HEK293 (cell line): ENCODE measurements at regions not wholly inside any gene's neighbourhood (a gene's known extent, or its start where the extent isn't known, plus 50 kb on each side); places are given as distances from the start of the nearest gene placed in this dataset.

Source experiments
- CTCF ChIA-PET: fragments of 350-600 bp; formaldehyde crosslinking; extraction: SDS; loops from one replicate; lab custom pipeline; 2021; ENCODE audit warnings: antibody characterized with exemption; lab: Yijun Ruan, JAX
- POLR2A ChIA-PET: fragments of 300-600 bp; formaldehyde crosslinking; extraction: SDS; loops from one replicate; lab custom pipeline; 2020; ENCODE audit warnings: antibody characterized with exemption, inconsistent platforms; lab: Yijun Ruan, JAX
- H3K27ac ChIP-seq: fragments of 200-500 bp; sonication (Bioruptor generic); 2 replicates; pipeline ENCODE4 v1.5.1; 2014; ENCODE audit warnings: low read depth, low read length, control low read depth, inconsistent platforms; ENCODE audit errors: extremely low read depth
- H3K36me3 ChIP-seq, 2 experiments: fragments of 200-500 bp in 1 of 2; sonication (Bioruptor generic) in 1 of 2; 1 replicate in 1 of 2; 2 replicates in 1 of 2; pipeline ENCODE4 v1.5.1; 2014 to 2017; ENCODE audit warnings: inconsistent platforms in 2 of 2, low read length in 2 of 2; ENCODE audit not compliant: control insufficient read depth in 2 of 2, insufficient read depth in 1 of 2
- H3K4me1 ChIP-seq: fragments of 200-500 bp; sonication (Bioruptor generic); 2 replicates; pipeline ENCODE4 v1.5.1; 2014; ENCODE audit warnings: mild to moderate bottlenecking, low read length, inconsistent platforms; ENCODE audit not compliant: control insufficient read depth, insufficient read depth
- H3K4me3 ChIP-seq: 2 replicates; pipeline ENCODE4 v1.5.1; 2011; ENCODE audit warnings: low read depth, mild to moderate bottlenecking, control low read depth, low read length, moderate library complexity
- H3K9me3 ChIP-seq: fragments of 200-500 bp; sonication (Bioruptor generic); 2 replicates; pipeline ENCODE4 v1.5.1; 2014; ENCODE audit warnings: low read depth, low read length, inconsistent platforms; ENCODE audit not compliant: control insufficient read depth, insufficient read depth
- EGR2 ChIP-seq: fragments of 450-650 bp; formaldehyde crosslinking; IDR thresholded peaks from 2 replicates; pipeline ENCODE4 v1.5.1; 2016; ENCODE audit warnings: low read depth, missing biosample characterization, missing genetic modification characterization
- GFI1B ChIP-seq: fragments of 450-650 bp; formaldehyde crosslinking; IDR thresholded peaks from 2 replicates; pipeline ENCODE4 v1.5.1; 2016; ENCODE audit warnings: missing biosample characterization, missing genetic modification characterization
- HOXA7 ChIP-seq: sonication (generic); formaldehyde crosslinking; IDR thresholded peaks from 2 replicates; pipeline ENCODE4 v1.8.1; 2022; ENCODE audit warnings: missing genetic modification reagents, borderline replicate concordance
- KLF9 ChIP-seq: fragments of 450-650 bp; formaldehyde crosslinking; IDR thresholded peaks from 2 replicates; pipeline ENCODE4 v1.5.1; 2016; ENCODE audit warnings: missing biosample characterization, missing genetic modification characterization, low read depth
- MZF1 ChIP-seq: fragments of 450-650 bp; formaldehyde crosslinking; IDR thresholded peaks from 2 replicates; pipeline ENCODE4 v1.5.1; 2017; ENCODE audit warnings: missing biosample characterization, missing genetic modification characterization, borderline replicate concordance
- PRDM4 ChIP-seq: fragments of 450-650 bp; formaldehyde crosslinking; IDR thresholded peaks from 2 replicates; pipeline ENCODE4 v1.5.1; 2017; ENCODE audit warnings: missing biosample characterization, missing genetic modification characterization
- SP3 ChIP-seq: fragments of 450-650 bp; formaldehyde crosslinking; IDR thresholded peaks from 2 replicates; pipeline ENCODE4 v1.5.1; 2016; ENCODE audit warnings: missing biosample characterization, missing genetic modification characterization
- YY2 ChIP-seq: fragments of 450-650 bp; formaldehyde crosslinking; IDR thresholded peaks from 2 replicates; pipeline ENCODE4 v1.5.1; 2016; ENCODE audit warnings: missing biosample characterization, missing genetic modification characterization
- ZBTB17 ChIP-seq: fragments of 450-650 bp; formaldehyde crosslinking; IDR thresholded peaks from 2 replicates; pipeline ENCODE4 v1.5.1; 2016; ENCODE audit warnings: missing biosample characterization, missing genetic modification characterization
- ZIC2 ChIP-seq: fragments of 450-650 bp; formaldehyde crosslinking; IDR thresholded peaks from 2 replicates; pipeline ENCODE4 v1.5.1; 2016; ENCODE audit warnings: missing biosample characterization, missing genetic modification characterization
- ZNF10 ChIP-seq: fragments of 450-650 bp; formaldehyde crosslinking; IDR thresholded peaks from 2 replicates; pipeline ENCODE4 v1.5.1; 2017; ENCODE audit warnings: missing biosample characterization, missing genetic modification characterization
- ZNF140 ChIP-seq: fragments of 450-650 bp; formaldehyde crosslinking; IDR thresholded peaks from 2 replicates; pipeline ENCODE4 v1.5.1; 2016; ENCODE audit warnings: missing biosample characterization, missing genetic modification characterization
- ZNF175 ChIP-seq: fragments of 450-650 bp; formaldehyde crosslinking; IDR thresholded peaks from 2 replicates; pipeline ENCODE4 v1.5.1; 2016; ENCODE audit warnings: missing biosample characterization, missing genetic modification characterization
- ZNF23 ChIP-seq: fragments of 450-650 bp; formaldehyde crosslinking; IDR thresholded peaks from 2 replicates; pipeline ENCODE4 v1.5.1; 2016; ENCODE audit warnings: missing biosample characterization, missing genetic modification characterization, borderline replicate concordance
- ZNF354C ChIP-seq: fragments of 450-650 bp; formaldehyde crosslinking; IDR thresholded peaks from 2 replicates; pipeline ENCODE4 v1.5.1; 2016; ENCODE audit warnings: missing biosample characterization, missing genetic modification characterization, low read depth, borderline replicate concordance
- ZNF426 ChIP-seq: fragments of 450-650 bp; formaldehyde crosslinking; IDR thresholded peaks from 2 replicates; pipeline ENCODE4 v1.5.1; 2017; ENCODE audit warnings: missing biosample characterization, missing genetic modification characterization, mild to moderate bottlenecking, inconsistent platforms, moderate library complexity
- ZNF501 ChIP-seq: fragments of 450-650 bp; formaldehyde crosslinking; IDR thresholded peaks from 2 replicates; pipeline ENCODE4 v1.5.1; 2016; ENCODE audit warnings: missing biosample characterization, missing genetic modification characterization
- ZNF529 ChIP-seq: fragments of 450-650 bp; formaldehyde crosslinking; IDR thresholded peaks from 2 replicates; pipeline ENCODE4 v1.5.1; 2017; ENCODE audit warnings: missing genetic modification characterization, missing biosample characterization; ENCODE audit not compliant: insufficient replicate concordance
- ZNF561 ChIP-seq: fragments of 450-650 bp; IDR thresholded peaks from 2 replicates; pipeline ENCODE4 v1.5.1; 2018; ENCODE audit warnings: missing biosample characterization, missing genetic modification characterization, borderline replicate concordance
- ZNF621 ChIP-seq: fragments of 450-650 bp; formaldehyde crosslinking; IDR thresholded peaks from 2 replicates; pipeline ENCODE4 v1.5.1; 2017; ENCODE audit warnings: missing biosample characterization, missing genetic modification characterization
- ZNF629 ChIP-seq: fragments of 450-650 bp; formaldehyde crosslinking; IDR thresholded peaks from 2 replicates; pipeline ENCODE4 v1.5.1; 2017; ENCODE audit warnings: missing biosample characterization, missing genetic modification characterization
- ZNF670 ChIP-seq: fragments of 450-650 bp; formaldehyde crosslinking; IDR thresholded peaks from 2 replicates; pipeline ENCODE4 v1.5.1; 2016; ENCODE audit warnings: missing biosample characterization, missing genetic modification characterization, low read depth
- ZNF785 ChIP-seq: fragments of 450-650 bp; formaldehyde crosslinking; IDR thresholded peaks from 2 replicates; pipeline ENCODE4 v1.5.1; 2016; ENCODE audit warnings: missing biosample characterization, missing genetic modification characterization
- TF ChIP-seq, protein P1 (sequence below): fragments of 450-650 bp; formaldehyde crosslinking; IDR thresholded peaks from 2 replicates; pipeline ENCODE4 v1.5.1; 2016; ENCODE audit warnings: missing biosample characterization, missing genetic modification characterization
- TF ChIP-seq, protein P2 (sequence below): fragments of 450-650 bp; formaldehyde crosslinking; IDR thresholded peaks from 2 replicates; pipeline ENCODE4 v1.5.1; 2017; ENCODE audit warnings: missing biosample characterization, mild to moderate bottlenecking, missing genetic modification characterization, moderate library complexity
- TF ChIP-seq, protein P3 (sequence below): fragments of 450-650 bp; formaldehyde crosslinking; IDR thresholded peaks from 2 replicates; pipeline ENCODE4 v1.5.1; 2016; ENCODE audit warnings: missing biosample characterization, missing genetic modification characterization
- TF ChIP-seq, protein P4 (sequence below): IDR thresholded peaks from 2 replicates; pipeline ENCODE4 v1.6.1; 2011; ENCODE audit warnings: mild to moderate bottlenecking, low read depth, low read length, borderline replicate concordance
- TF ChIP-seq, protein P5 (sequence below): fragments of 450-650 bp; formaldehyde crosslinking; IDR thresholded peaks from 2 replicates; pipeline ENCODE4 v1.5.1; 2016; ENCODE audit warnings: missing biosample characterization, missing genetic modification characterization

DNA sequence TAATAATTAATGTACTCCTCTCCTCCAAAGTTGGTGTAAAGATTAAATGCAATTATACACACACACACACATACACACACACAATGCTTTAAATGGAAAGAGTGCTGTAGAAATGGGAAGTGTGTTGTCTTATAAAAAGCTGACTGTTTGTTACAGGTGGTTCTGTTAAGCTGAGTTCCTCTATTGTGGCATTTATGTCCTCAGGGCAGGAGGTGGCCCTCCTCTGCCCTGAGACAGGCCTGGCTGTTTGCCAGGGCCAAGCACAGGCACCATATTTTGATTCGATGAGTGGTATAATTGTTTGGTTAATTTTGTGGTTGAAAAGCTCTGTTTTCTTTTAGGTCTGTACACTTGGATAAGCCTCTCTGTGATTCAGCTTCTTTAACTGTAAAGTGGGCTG, 573.9 kb downstream of the KIF4B start:
- Histone ChIP-seq H3K9me3 (no peaks in the 10 kb centered on the region), H3K4me3 (no peak overlapping the region), H3K36me3 (no peaks in the 10 kb centered on the region), H3K27ac (no peak overlapping the region), H3K4me1 (no peaks in the 10 kb centered on the region)
- CTCF ChIA-PET, result no interaction called here
- POLR2A ChIA-PET, result no interaction called here
- no peak for TF ChIP-seq ZNF621 (tag by site-specific recombination)
- TF ChIP-seq, protein P1, sequence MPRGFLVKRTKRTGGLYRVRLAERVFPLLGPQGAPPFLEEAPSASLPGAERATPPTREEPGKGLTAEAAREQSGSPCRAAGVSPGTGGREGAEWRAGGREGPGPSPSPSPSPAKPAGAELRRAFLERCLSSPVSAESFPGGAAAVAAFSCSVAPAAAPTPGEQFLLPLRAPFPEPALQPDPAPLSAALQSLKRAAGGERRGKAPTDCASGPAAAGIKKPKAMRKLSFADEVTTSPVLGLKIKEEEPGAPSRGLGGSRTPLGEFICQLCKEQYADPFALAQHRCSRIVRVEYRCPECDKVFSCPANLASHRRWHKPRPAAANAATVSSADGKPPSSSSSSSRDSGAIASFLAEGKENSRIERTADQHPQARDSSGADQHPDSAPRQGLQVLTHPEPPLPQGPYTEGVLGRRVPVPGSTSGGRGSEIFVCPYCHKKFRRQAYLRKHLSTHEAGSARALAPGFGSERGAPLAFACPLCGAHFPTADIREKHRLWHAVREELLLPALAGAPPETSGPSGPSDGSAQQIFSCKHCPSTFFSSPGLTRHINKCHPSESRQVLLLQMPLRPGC (tag by site-specific recombination), result no peak
- TF ChIP-seq ZNF501 (tag by site-specific recombination), result no peak
- TF ChIP-seq ZNF785 (tag by site-specific recombination), result no peak
- TF ChIP-seq EGR2 (tag by site-specific recombination), result no peak
- no peak for TF ChIP-seq HOXA7 (CRISPR knock-in tag)
- no peak for TF ChIP-seq MZF1 (tag by site-specific recombination)
- TF ChIP-seq ZIC2 (tag by site-specific recombination), result no peak
- no peak for TF ChIP-seq ZNF140 (tag by site-specific recombination)
- TF ChIP-seq, protein P2, sequence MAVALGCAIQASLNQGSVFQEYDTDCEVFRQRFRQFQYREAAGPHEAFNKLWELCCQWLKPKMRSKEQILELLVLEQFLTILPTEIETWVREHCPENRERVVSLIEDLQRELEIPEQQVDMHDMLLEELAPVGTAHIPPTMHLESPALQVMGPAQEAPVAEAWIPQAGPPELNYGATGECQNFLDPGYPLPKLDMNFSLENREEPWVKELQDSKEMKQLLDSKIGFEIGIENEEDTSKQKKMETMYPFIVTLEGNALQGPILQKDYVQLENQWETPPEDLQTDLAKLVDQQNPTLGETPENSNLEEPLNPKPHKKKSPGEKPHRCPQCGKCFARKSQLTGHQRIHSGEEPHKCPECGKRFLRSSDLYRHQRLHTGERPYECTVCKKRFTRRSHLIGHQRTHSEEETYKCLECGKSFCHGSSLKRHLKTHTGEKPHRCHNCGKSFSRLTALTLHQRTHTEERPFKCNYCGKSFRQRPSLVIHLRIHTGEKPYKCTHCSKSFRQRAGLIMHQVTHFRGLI (tag by site-specific recombination), result no peak
- TF ChIP-seq ZBTB17 (tag by site-specific recombination), result no peak
- no peak for TF ChIP-seq SP3
- no peak for TF ChIP-seq ZNF670
- no peak for TF ChIP-seq YY2 (tag by site-specific recombination)
- TF ChIP-seq ZNF426, result no peak

DNA sequence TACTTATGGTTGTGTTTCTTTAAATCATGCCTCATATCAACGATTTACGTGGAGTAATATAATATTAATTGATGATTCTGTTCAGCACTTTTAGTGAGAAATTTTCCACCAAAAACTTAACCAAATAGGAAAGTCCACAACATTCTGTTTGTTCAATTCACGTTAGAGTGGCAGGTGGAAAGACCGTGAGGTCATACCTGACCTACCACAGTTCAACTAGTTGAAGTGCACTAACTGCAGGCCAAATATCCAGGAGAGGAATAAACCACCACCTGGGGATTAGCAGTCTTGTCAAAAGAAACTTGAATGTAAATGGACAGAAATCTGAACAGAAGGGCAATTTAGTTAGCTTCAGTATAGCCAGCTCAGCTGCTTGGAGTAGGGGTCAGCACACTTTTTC, 577.7 kb downstream of the KIF4B start:
- Histone ChIP-seq H3K27ac (no peak overlapping the region), H3K4me3 (no peak overlapping the region), H3K9me3 (no peaks in the 10 kb centered on the region), H3K36me3 (no peaks in the 10 kb centered on the region), H3K4me1 (no peaks in the 10 kb centered on the region)
- ChIA-PET CTCF (interaction anchor here (1.2 kb wide), 1 partner anchor 60 kb away, joined by 3 read pairs; no protein-coding TSS in a partner anchor), POLR2A (no interaction called here)
- no peak for TF ChIP-seq ZBTB17 (tag by site-specific recombination)
- TF ChIP-seq, protein P3, sequence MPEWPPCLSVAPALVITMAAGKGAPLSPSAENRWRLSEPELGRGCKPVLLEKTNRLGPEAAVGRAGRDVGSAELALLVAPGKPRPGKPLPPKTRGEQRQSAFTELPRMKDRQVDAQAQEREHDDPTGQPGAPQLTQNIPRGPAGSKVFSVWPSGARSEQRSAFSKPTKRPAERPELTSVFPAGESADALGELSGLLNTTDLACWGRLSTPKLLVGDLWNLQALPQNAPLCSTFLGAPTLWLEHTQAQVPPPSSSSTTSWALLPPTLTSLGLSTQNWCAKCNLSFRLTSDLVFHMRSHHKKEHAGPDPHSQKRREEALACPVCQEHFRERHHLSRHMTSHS (tag by site-specific recombination), result no peak
- TF ChIP-seq, protein P4, sequence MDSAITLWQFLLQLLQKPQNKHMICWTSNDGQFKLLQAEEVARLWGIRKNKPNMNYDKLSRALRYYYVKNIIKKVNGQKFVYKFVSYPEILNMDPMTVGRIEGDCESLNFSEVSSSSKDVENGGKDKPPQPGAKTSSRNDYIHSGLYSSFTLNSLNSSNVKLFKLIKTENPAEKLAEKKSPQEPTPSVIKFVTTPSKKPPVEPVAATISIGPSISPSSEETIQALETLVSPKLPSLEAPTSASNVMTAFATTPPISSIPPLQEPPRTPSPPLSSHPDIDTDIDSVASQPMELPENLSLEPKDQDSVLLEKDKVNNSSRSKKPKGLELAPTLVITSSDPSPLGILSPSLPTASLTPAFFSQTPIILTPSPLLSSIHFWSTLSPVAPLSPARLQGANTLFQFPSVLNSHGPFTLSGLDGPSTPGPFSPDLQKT, result no peak
- TF ChIP-seq KLF9 (tag by site-specific recombination), result no peak
- TF ChIP-seq, protein P5, sequence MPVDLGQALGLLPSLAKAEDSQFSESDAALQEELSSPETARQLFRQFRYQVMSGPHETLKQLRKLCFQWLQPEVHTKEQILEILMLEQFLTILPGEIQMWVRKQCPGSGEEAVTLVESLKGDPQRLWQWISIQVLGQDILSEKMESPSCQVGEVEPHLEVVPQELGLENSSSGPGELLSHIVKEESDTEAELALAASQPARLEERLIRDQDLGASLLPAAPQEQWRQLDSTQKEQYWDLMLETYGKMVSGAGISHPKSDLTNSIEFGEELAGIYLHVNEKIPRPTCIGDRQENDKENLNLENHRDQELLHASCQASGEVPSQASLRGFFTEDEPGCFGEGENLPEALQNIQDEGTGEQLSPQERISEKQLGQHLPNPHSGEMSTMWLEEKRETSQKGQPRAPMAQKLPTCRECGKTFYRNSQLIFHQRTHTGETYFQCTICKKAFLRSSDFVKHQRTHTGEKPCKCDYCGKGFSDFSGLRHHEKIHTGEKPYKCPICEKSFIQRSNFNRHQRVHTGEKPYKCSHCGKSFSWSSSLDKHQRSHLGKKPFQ (tag by site-specific recombination), result no peak
- no peak for TF ChIP-seq ZNF670
- no peak for TF ChIP-seq ZNF175 (tag by site-specific recombination)
- no peak for TF ChIP-seq ZIC2 (tag by site-specific recombination)
- no peak for TF ChIP-seq ZNF354C (tag by site-specific recombination)
- TF ChIP-seq ZNF529 (tag by site-specific recombination), result no peak
- TF ChIP-seq PRDM4, result no peak
- no peak for TF ChIP-seq ZNF10 (tag by site-specific recombination)
- no peak for TF ChIP-seq GFI1B (tag by site-specific recombination)
- TF ChIP-seq ZNF629 (tag by site-specific recombination), result no peak
- no peak for TF ChIP-seq ZNF561 (tag by site-specific recombination)
- TF ChIP-seq ZNF23 (tag by site-specific recombination), result no peak
